SHP77 treated with DMSO at 0.1 percent for 48 hours (cell line): ENCODE measurements at regions not wholly inside any gene's neighbourhood (a gene's known extent, or its start where the extent isn't known, plus 50 kb on each side); places are given as distances from the start of the nearest gene placed in this dataset.
"Not testable (repeated sequence)": the region's sequence is repeated elsewhere in the genome, so short reads cannot be mapped to it uniquely, and the experiment has no call there.

Experiments used
- DNase-seq: peaks from one replicate; lab custom pipeline; 2025; lab: John Stamatoyannopoulos, UW

DNA sequence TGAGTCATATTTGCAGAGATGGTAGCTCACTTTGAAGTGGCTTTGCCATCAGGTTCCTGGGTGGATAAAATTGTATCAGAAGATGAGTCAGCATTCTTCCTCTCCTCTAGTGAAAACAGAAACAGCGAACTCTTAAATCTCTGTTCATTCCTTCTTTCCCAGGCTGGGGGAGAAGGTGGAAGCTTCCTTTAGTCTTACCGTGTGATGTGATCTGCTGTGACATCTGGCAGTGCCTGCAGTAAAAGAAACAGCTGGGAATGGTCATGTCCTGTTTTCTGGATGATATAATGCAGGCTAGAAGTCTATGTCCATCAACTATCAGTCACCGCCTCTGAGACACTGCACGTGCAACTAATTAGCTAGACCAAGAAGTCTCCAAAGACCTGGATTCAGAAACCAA, 171.6 kb downstream of the VAPA start:
- no peak for DNase-seq

DNA sequence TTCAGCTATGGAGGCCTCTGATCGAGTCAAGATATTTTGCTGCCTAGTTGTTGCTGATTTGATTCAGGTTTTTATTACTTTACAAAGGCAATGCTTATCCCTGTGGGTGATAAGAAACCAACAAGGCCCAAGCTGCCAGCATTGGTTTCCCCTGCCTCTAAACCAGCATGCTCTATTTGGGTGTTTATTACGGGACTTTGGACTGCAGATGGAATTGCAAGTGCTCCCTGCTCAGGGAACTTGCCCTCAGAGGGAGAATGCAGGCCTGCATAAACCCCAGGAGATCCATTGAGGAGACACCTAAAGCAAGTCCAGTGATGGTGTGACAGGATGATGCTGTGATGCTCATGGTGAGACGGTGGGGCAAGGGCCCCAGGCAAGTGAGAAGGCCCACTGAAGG, 172.1 kb downstream of the VAPA start:
- DNase-seq: no peak

DNA sequence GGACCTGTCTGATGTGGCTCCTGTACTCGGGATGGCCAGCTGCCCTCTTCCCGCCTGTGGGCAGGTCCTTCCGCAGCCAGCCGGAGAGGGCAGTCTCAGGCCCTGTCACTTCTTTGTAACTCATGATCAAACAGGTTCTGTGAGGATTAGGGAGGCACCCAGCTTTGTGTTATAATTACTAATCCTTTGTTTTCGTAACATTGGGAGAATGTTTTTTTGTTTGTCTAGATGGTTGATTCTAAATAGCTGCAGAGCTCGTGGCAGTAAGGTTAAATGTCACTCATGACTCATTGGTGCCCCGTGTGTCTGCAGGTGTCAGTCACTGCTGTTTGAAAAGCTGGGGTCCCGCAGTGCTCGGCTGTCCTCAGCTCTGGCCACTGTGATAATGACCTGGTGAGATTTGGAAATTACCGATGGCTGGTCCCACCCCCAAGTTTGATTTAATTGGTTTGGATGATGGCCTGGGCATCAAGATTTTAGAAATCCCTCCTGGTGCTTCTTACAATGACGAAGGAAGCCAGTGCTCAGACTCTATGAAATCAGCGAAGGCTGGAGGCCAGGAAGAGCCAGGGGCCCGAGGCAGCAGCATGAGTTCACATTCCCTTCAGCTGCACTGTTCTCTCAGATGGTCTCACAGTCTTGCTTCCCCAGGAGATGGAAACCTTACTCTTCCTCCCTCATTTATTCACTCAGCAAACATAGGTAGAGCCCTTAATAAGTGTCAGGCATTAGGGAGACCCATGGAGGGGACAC, 172.8 kb downstream of the VAPA start:
- peak; percentile 8 for DNase-seq

DNA sequence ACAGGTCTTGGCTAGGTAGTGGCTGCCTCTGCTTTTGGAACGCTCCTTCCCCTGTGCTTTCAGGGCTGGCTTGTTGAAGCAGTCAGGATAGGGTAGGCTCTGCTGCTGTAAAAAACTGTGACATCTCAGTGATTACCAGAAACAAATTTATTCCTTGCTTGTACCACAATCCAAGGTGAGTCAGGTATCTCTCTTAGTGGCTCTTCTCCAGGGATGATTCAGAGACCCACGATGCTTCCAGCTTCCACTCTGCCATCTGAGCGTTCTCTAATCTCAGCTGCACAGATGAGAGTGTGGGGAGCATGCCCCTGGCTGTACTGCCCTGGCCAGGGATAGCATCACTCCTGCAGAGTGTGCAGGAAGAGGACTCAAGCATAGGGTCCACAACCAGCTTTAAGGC, 174.9 kb downstream of the VAPA start:
- no peak for DNase-seq

DNA sequence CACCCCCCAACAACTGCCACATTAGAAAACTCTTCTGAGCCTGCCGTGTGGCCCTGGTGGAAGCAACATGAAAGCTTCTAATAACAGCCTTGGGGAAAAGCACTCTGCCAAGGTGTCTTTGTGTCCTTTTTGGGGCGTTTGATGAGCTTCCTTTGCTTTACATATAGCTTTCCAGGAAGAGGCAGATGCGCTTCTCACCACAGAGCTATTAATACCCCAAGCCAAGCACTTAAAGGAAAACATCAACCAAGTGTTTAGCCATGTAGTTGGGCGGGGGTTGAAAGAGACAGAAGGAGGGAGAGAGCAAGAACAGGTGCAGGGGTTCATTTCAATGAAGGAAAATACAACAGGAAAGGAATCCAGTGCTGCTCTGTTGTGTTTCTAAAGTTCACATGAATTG, 176.1 kb downstream of the VAPA start:
- DNase-seq: no peak

DNA sequence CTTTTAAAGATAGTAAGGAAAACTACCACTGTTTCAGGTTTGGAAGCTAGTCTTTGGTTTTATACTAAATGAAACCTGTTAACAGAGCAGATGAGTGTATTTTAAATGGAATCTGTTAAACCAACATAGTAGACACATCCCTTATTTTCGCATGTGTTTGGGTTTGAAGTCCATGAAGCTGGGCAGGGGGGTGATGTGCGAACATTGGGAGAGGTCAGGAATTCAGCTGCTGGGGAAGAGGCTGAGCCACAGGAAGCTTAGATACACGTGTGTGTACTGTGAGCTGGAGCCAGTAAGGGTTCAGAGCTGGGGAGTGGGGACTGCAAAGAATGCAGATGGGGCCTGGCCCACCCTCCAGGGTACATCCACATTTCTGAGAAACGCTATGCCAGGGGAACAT, 176.9 kb downstream of the VAPA start:
- no peak for DNase-seq

DNA sequence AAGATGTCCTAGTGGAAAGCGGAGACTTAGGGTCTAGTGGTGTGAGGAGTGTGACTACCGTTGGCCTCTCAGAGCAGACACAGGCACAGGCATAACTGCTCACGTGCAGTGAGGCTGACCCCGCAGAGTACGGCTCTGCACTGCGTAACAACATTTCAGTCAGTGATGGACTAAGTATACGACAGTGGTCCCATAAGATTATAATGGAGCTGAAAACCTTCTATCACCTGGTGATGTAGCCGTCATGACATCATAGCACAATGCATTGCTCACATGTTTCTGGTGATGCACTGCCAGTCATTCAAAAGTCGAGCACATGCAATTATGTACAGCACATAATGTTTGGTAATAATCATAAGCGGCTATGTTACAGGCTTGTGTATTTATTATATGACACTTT, 179.6 kb downstream of the VAPA start:
- no peak for DNase-seq

DNA sequence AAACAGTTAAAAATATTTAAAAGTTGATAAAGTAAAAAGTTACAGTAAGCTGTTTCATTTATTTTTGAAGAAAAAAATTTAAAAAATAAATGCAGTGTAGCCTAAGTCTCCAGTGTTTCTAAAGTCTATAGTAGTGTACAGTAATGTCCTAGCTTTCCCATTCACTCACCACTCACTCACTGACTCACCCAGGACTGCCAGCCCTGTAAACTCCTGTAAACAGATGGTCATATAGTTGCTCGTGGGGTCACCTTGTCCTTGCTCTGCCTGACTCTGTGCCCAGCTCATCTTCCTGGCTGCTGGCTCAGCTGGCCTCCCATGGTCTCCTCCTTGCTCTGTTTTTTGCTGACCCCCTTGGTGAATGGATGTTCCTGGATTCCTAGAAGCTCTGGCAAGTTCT, 180.3 kb downstream of the VAPA start:
- no peak for DNase-seq

DNA sequence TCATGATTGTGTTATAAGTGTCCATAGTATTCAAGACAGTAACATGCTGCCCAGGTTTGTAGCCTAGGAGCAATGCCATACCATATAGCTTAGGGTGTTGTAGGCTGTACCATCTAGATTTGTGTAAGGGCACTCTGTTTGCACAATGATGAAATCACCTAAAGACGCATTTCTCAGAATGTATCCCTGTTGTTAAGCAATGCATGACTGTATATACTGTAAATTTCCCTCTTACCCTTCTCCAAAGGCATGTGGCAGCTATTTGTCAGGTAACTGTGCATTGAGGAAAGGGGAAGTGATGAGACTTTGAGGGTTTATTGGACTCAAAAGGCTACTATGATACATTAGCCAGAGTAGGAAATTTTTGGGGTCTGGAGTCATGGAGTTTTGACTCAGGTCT, 180.8 kb downstream of the VAPA start:
- no peak for DNase-seq

DNA sequence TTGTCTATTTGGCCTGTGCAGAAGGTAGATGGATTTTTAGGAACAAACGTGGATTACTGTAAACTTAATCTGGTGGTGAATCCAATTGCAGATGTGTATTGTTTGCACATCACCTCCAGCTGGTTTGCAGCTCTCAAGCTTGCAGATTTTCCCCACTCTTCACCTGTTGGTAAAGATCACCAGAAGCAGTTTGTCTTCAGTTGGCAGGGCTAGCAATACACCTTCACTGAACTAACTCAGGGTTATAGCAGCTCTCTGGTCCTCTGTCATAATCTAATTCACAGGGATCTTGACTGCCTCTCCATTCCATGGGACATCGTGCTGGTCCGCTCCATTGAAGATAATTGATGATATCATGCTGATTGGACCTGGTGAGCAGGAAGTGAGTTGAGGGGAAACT, 181.5 kb downstream of the VAPA start:
- no peak for DNase-seq

DNA sequence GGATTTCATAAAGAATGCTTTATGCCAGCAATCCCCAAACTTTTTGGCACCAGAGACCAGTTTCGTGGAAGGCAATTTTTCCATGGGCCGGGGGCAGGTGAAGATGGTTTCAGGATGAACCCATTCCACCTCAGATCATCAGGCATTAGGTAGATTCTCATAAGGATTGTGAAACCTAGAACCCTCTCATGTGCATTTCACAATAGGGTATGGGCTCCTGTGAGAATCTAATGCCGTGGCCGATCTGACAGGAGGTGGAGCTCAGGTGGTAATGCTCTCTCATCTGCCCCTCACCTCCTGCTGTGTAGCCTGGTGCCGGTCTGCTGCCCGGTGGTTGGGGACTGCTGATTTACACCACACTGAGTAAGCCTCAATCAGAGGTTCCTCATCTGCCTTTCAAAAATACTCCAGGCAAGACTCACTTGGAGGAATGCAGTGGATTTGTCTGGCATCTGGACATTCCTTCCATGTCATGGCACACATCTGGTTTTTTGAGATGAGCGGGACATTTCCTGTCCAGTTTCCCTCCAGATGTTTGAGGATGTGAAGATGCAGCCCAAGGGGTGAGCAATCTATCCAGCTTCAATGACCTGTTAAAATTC, 185.8 kb downstream of the VAPA start:
- no peak for DNase-seq

DNA sequence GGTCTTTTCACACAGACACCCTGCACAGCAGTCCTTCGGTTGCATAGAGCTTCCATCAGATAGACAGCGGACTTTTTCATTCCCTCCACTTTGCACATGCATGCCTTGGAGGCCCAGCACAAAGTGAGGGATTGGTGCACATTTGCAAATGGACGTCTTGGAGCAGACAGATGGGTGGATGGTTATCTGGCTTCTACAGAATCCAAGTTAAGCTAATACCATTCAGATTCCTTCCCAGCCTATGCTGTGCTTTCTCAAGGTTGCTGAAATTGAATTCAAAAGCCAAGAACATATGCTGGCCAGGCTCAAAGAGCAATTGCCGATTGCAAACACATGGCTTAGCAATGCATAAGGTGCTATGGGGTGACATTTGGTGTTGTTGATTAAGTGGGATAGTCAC, 186.4 kb downstream of the VAPA start:
- DNase-seq: no peak

DNA sequence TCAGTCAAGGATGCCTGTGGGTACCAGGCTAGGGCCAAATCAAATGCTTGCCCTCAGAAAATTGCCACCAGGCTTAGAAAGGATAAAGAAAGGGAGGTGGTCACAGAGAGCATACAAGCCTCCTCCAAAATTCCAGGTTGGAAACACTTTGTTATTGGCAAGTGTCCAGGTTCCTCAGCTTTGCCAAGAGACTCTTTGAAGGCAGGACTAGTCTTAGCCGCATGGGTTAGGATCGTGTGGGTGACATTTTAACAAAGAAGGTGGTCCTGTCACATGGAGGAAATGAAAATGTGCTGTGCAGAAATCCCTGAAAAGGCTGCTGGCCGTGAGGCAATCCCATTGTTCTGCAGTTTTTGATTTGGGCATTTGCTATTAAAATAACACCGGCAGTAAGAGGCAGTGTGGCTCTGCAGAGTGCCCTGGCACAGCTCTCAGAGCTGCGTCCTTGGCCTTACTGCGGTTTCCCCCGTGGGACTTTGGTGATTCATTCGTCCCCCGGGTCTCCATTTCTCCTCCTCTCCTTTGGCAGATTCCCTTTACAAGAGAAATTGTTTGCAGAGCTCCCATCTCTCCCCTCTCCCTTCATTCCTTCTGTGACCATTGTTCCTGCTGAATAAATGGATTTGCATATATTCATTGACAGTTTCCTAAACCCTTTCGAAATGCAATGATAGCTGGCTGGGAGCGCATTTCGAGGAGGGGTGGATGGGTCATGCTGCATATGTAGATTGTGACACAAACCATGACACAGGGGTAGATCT, 187.3 kb downstream of the VAPA start:
- no peak for DNase-seq

DNA sequence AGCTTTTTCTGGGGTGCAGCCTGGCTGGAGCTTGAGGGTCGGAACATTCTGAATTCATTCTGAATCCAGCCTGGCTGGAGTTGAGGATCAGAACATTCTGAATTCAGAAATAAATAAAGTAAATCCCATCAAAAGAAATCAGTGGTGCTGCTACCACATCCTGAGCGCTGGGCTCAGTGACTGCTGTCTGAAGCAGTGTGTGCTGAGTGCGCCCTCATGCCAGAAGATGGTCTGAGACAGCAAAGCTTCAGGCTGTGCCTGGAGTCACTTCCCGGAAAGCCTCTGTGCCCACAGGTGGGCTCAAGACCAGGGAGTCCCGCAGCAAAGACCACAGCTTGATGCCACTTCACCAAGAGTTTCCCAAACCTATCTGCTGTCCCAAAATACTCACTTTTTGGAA, 187.9 kb downstream of the VAPA start:
- no peak for DNase-seq

DNA sequence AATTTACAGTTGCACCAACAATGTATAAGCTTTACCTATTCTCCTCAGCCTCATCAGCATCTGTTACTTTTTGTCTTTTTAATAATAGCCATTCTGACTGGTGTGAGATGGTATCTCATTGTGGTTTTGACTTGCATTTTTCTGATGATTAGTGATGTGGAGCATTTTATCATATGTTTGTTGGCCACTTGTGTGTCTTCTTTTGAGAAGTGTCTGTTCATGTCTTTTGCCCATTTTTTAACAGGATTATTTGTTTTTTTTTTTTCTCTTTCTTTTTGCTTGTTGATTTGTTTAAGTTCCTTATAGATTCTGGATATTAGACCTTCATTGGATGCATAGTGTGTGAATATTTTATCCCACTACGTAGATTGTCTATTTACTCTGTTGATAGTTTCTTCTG, 191.3 kb downstream of the VAPA start:
- DNase-seq: not testable (repeated sequence)

DNA sequence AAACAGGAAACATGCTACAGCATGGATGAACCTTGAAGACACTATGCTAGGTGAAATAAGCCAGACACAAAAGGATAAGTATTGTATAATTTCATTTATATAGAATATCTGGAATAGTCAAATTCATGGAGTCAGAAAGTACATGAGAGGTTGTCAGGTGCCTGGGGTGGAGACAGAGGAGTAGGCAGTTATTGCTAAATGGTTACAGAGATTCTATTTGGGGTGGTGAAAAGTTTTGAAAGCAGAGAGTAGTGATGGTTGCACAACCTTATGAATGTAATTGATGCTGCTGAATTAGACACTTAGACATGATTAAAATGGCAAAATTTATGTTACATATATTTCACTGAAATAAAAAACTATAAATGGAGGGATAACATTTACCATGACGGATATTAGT, 197.4 kb downstream of the VAPA start:
- no peak for DNase-seq

DNA sequence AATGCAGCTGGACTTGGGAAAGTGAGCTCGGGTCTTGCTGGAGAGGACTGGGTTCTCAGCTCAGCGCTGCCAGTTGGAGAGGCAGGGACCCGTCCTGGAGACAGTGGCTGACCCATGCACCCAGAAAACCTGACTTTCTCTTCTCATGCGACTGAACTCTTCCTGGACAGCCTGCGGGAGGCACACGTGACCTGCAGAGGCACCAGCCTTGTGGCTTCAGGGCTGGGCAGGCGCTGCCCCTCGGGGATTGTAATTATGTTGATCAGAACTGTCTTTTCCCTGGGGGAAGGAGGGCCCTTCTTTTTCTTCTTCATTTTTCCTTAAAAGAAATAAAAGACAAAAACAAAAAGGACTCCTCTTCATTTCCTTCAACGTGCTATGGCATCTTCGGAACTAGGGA, 198.1 kb downstream of the VAPA start:
- no peak for DNase-seq

DNA sequence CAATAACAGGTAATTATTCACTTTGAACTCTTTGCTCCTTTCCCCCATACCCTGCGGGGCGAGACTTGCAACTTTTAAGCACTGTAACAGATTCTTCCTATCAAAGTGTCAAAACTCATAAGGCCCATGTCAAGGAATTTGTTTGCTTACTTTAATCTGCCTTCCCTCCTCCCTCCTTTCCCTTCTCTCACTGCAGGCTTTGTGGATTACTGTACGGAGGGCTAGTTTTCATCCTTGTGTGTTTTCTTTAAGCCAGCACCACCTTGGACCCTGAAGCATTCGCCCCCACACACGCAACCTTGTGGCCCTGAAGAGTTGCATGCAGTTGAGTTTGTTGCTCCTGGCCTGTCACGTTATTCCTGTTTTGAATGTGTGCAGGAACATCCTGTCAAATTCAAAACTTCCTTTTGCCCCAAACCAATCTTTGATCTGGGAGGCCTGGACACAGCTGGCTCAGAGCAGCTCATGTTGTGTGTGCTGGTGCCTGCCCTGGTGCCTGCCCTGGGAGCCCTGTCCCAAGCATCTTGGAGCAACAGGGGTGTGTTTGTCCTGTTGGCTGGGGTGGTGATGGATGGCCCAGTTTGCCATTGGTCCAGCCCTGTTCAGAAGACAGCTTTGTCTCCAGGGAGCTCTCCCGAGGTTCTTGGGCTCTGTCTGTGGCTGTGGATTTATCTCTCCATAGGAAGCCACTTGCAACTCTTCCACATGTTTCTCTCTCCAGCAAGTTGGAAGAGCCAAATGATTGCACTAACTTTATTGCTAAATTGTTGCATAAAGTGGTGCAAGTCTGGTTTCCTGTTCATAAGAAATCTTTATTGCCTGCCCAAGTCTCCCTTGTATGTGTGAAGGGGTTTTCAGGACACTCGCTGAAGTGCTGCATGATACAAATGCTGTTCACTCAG, 199.6 kb downstream of the VAPA start:
- no peak for DNase-seq

DNA sequence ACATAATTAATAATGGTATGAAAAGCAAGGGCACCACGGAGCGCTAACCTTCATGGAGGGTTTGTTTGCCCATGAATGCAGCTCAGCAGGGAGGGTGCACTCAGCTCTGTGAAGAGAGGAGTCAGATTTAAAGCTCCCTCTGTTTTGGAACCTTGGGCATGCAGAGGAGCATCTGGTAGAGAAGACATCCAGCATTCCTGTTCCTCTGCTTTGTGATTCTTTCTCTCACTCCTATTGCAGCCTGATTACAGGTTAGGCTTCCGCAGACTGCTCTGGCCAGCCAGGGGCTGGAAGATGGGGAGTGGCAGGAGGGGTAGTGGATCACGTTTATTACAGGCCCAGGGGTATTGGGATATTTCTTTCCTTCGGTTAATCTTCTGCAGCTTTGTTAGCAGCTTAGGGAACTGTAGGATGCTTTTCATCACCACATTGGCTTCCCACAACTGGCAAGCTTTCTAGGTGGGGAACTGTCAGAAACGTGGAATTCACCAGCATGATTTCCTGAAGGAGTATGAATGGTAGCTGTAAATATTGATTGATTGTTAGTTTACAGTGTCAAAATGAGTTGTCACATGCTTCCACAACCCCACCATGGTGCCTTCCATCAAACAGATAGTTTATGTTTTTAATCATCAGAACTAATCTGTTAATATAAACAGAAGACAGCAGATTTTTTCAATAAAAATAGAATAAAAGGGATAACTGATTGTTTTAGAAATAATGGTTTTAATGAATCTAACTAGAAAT, 201.1 kb downstream of the VAPA start:
- DNase-seq: no peak

DNA sequence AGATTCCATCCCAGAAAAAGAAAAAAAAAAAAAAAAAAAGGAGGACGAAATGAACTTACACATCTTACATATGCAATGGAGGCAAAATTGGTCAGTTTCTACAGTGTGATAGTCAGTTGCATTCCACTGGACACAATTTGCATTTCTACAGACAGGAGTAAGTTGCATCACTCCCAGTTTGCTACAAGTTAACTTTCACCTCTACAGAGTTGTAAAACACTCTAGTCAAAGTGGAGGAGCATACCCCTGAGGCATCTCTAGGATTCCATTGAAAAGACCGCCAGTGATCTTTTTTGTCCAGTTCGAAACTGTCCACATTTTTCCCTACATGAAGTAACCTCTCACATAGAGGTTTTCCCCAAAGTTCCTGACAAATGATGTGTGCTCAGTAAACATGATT, 202.8 kb downstream of the VAPA start:
- no peak for DNase-seq

DNA sequence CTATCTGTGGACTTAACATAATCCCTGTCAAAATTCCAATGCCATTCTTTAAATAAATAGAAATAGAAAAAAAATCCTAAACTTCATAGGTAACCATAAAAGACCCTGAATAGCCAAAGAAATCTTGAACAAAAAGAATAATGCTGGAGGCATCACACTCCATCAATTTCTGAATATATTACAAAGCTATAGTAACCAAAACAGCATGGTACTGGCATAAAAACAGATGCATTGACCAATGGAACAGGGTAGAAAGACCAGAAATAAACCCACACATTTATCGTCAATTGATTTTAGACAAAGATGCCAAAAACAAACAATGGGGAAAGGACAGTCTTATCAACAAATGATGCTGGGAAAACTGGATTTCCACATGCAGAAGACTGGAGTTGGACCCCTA, 205.7 kb downstream of the VAPA start:
- DNase-seq: no peak

DNA sequence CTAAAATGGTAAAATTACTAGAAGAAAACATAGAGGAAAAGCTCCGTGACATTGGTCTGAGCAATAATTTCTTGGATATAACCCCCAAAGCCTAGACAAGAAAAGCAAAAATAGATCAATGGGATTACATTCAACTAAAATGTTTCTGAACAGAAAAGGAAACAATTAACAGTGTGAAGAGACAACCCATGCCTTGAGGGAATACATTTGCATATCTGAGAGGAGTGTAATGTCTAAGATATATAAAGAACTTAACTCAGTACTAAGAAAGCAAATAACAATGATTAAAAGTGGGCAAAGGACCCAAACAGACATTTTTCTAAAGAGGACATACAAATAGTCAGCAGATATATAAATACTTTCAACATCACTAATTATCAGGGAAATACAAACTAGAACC, 206.2 kb downstream of the VAPA start:
- no peak for DNase-seq
